ENCODE measurements at regions not wholly inside any gene's neighbourhood (a gene's known extent, or its start where the extent isn't known, plus 50 kb on each side); places are given as distances from the start of the nearest gene placed in this dataset.

DNA sequence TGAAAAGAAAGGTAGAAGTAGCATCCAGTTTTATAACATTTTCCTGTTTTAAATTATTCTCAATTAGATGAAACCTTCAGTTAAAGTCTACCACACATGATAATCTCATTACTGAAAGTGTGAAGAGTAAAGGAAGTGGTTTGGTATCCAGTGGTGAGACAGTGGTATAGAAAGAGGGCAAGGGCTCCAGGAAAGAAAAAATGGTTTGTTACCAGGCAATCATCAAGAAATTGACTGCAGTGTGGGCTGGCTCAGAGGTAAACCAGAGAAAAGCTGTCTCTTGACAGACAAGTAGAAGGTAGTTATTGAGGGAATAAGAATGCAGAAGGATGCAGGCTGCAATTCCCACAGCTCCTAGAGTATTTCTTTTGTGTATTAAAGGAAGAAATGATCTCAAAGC lies 406.2 kb downstream of the TLL1 start:
- Mint-ChIP-seq H3K27ac (ENCODE audit: unreplicated experiment) (no peak overlapping the region), H3K9me3 (ENCODE audit: low read depth, unreplicated experiment) (peaks cover 2% of the 10 kb centered on the region), H3K27me3 (ENCODE audit: unreplicated experiment) (no peaks in the 10 kb centered on the region), H3K4me1 (ENCODE audit: low read depth, unreplicated experiment) (peaks cover 19% of the 10 kb centered on the region), H3K4me3 (ENCODE audit: low read depth, unreplicated experiment) (no peak overlapping the region), H3K36me3 (ENCODE audit: insufficient read depth, unreplicated experiment) (no peaks in the 10 kb centered on the region)
- TF ChIP-seq CTCF (IDR thresholded peaks at IDR 0.05; ENCODE audit: unreplicated experiment), result no peak
- intact Hi-C loops (cut with micrococcal nuclease; ENCODE audit: unreplicated experiment), result no loop called here
- CTCF ChIA-PET, result no interaction called here
- DNase-seq, result no peak
- no TSS peak for BruUV-seq (replicated peaks)

GRCh38 chr4:166280642-166281041 lies 407.6 kb downstream of the TLL1 start:
- no peak for DNase-seq
- TF ChIP-seq CTCF (IDR thresholded peaks at IDR 0.05; ENCODE audit: unreplicated experiment), result no peak
- intact Hi-C loops (cut with micrococcal nuclease; ENCODE audit: unreplicated experiment), result no loop called here
- no peaks in the 10 kb centered on the region for H3K9me3 Mint-ChIP-seq (ENCODE audit: low read depth, unreplicated experiment)
- no peaks in the 10 kb centered on the region for H3K27me3 Mint-ChIP-seq (ENCODE audit: unreplicated experiment)
- CTCF ChIA-PET, result no interaction called here
- BruUV-seq (replicated peaks), result no TSS peak
- no peak overlapping the region for H3K27ac Mint-ChIP-seq (ENCODE audit: unreplicated experiment)
- H3K4me1 Mint-ChIP-seq (ENCODE audit: low read depth, unreplicated experiment), result peaks cover 8% of the 10 kb centered on the region
- no peak overlapping the region for H3K4me3 Mint-ChIP-seq (ENCODE audit: low read depth, unreplicated experiment)
- H3K36me3 Mint-ChIP-seq (ENCODE audit: insufficient read depth, unreplicated experiment), result no peaks in the 10 kb centered on the region

DNA sequence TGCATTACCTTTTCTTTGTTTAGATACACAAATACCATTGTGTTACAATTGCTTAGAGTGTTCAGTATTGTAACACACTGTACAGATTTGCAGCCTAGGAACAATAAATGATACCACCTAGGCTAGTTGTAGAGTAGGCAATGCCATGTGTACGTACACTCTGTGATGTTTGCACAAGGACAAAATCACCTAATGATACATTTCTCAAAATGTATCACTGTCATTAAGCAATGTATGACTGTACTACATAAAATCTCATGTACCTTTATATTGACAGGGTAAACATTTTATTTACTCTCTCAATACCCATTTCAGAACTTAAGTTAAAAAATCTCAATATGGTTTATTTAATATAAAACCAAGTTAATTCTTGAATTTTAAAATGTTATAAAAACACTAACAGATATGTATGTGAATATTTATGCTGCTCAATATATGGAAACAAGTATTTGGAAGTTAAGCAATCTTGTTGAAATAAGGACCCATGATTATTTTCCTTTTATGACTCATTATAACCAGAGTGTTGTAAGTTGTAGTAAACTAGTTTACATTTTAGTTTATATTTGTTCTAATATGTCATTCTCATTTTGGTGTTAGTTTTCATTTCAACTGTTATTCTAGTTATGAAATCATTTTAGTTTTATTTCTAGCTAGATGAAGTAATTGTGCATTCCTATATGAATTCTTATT lies 409.2 kb downstream of the TLL1 start:
- Mint-ChIP-seq H3K27me3 (ENCODE audit: unreplicated experiment) (no peaks in the 10 kb centered on the region), H3K36me3 (ENCODE audit: insufficient read depth, unreplicated experiment) (no peaks in the 10 kb centered on the region), H3K9me3 (ENCODE audit: low read depth, unreplicated experiment) (no peaks in the 10 kb centered on the region), H3K4me3 (ENCODE audit: low read depth, unreplicated experiment) (no peak overlapping the region), H3K27ac (ENCODE audit: unreplicated experiment) (no peak overlapping the region), H3K4me1 (ENCODE audit: low read depth, unreplicated experiment) (peaks cover 8% of the 10 kb centered on the region)
- CTCF ChIA-PET, result no interaction called here
- DNase-seq, result no peak
- TF ChIP-seq CTCF (IDR thresholded peaks at IDR 0.05; ENCODE audit: unreplicated experiment), result no peak
- BruUV-seq (replicated peaks), result no TSS peak
- intact Hi-C loops (cut with micrococcal nuclease; ENCODE audit: unreplicated experiment), result no loop called here

GRCh38 chr4:166284221-166284620 lies 411.2 kb downstream of the TLL1 start:
- no TSS peak for BruUV-seq (replicated peaks)

More at GRCh38 chr4:166284221-166284620, 411.2 kb downstream of the TLL1 start:
- no peak for TF ChIP-seq CTCF (IDR thresholded peaks at IDR 0.05; ENCODE audit: unreplicated experiment)
- Mint-ChIP-seq H3K9me3 (ENCODE audit: low read depth, unreplicated experiment) (no peaks in the 10 kb centered on the region), H3K36me3 (ENCODE audit: insufficient read depth, unreplicated experiment) (no peaks in the 10 kb centered on the region), H3K27me3 (ENCODE audit: unreplicated experiment) (no peaks in the 10 kb centered on the region), H3K27ac (ENCODE audit: unreplicated experiment) (no peak overlapping the region), H3K4me3 (ENCODE audit: low read depth, unreplicated experiment) (no peak overlapping the region), H3K4me1 (ENCODE audit: low read depth, unreplicated experiment) (peaks cover 3% of the 10 kb centered on the region)
- intact Hi-C loops (cut with micrococcal nuclease; ENCODE audit: unreplicated experiment), result no loop called here
- CTCF ChIA-PET, result no interaction called here
- DNase-seq, result no peak

Data from Calu3 (cell line).